DMS79 treated with DMSO at 0.1 percent for 48 hours (cell line): ENCODE measurements at regions not wholly inside any gene's neighbourhood (a gene's known extent, or its start where the extent isn't known, plus 50 kb on each side); places are given as distances from the start of the nearest gene placed in this dataset.
A peak's percentile ranks its signal among the peaks of the same experiment; 100 is the strongest.
"Not testable (repeated sequence)": the region's sequence is repeated elsewhere in the genome, so short reads cannot be mapped to it uniquely, and the experiment has no call there.

Experiments used
- DNase-seq: peaks from one replicate; lab custom pipeline; 2025; lab: John Stamatoyannopoulos, UW

GRCh38 chr5:152527358-152528052, 122.4 kb upstream of the NMUR2 start:
- DNase-seq: no peak

- DNase-seq: no peak
These were observed 124.4 kb upstream of the NMUR2 start for GRCh38 chr5:152529440-152529839.

GRCh38 chr5:152532714-152533113, 127.6 kb upstream of the NMUR2 start:
- DNase-seq: peak; percentile 2

- no peak for DNase-seq
These were observed 129.6 kb upstream of the NMUR2 start for GRCh38 chr5:152534641-152535040.

- DNase-seq: no peak
These were observed 137.7 kb upstream of the NMUR2 start for GRCh38 chr5:152542741-152543140.

- no peak for DNase-seq
These were observed 141.4 kb upstream of the NMUR2 start for GRCh38 chr5:152546493-152546892.

GRCh38 chr5:152547202-152547601, 142.1 kb upstream of the NMUR2 start:
- DNase-seq: peak; percentile 23

GRCh38 chr5:152549709-152550108, 144.6 kb upstream of the NMUR2 start:
- DNase-seq: no peak

GRCh38 chr5:152551061-152551460, 146.0 kb upstream of the NMUR2 start:
- DNase-seq: no peak

GRCh38 chr5:152556784-152557183, 151.7 kb upstream of the NMUR2 start:
- no peak for DNase-seq

- DNase-seq: no peak
These were observed 155.5 kb upstream of the NMUR2 start for GRCh38 chr5:152560512-152561137.

GRCh38 chr5:152568016-152568415, 162.9 kb upstream of the NMUR2 start:
- no peak for DNase-seq

GRCh38 chr5:152572812-152573211, 167.7 kb upstream of the NMUR2 start:
- no peak for DNase-seq

- DNase-seq: no peak
These were observed 179.0 kb upstream of the NMUR2 start for GRCh38 chr5:152584103-152584502.

- DNase-seq: no peak
These were observed 187.3 kb upstream of the NMUR2 start for GRCh38 chr5:152592416-152592815.

- no peak for DNase-seq
These were observed 188.3 kb upstream of the NMUR2 start for GRCh38 chr5:152593388-152593787.

GRCh38 chr5:152595405-152595804, 190.3 kb upstream of the NMUR2 start:
- DNase-seq: no peak

GRCh38 chr5:152599096-152599495, 194.0 kb upstream of the NMUR2 start:
- DNase-seq: no peak

- DNase-seq: no peak
These were observed 197.0 kb upstream of the NMUR2 start for GRCh38 chr5:152601806-152602732.

- not testable (repeated sequence) for DNase-seq
These were observed 201.0 kb upstream of the NMUR2 start for GRCh38 chr5:152606050-152606449.

GRCh38 chr5:152606776-152607364, 201.8 kb upstream of the NMUR2 start:
- no peak for DNase-seq

- DNase-seq: no peak
These were observed 202.5 kb upstream of the NMUR2 start for GRCh38 chr5:152607401-152608160.
